ENCODE measurements at regions not wholly inside any gene's neighbourhood (a gene's known extent, or its start where the extent isn't known, plus 50 kb on each side); places are given as distances from the start of the nearest gene placed in this dataset.

DNA sequence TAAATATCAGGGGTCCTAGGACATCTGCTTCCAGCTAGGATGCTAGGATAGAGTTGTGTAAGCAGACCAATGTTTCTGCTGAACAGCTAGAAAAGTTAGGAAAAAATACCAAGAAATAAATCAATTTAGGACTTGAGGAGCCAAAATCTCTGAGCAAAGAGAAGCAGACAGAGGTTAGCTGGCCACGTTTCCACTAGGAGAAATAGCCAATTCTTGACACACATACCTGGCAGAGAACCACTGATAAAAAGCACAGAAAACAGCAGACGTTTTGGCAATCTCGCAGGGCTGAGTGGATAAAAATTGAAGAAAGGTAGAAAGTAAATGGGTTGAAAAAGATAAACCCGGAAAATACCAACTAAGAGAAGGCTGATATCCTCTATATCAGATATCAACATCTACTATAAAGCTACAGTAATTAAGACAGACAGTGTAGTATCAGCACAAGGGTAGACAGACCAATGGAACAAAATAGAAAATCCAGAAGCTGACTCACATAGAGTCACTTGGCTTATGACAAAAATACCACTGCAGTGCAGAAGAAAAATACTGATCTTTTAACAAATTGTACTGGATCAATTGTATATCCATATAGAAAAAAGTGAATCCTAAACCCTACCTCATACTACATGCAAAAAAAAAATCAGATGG, 306.1 kb upstream of the KLHL29 start:
- DNase-seq (ENCODE audit: low spot score): no peak

DNA sequence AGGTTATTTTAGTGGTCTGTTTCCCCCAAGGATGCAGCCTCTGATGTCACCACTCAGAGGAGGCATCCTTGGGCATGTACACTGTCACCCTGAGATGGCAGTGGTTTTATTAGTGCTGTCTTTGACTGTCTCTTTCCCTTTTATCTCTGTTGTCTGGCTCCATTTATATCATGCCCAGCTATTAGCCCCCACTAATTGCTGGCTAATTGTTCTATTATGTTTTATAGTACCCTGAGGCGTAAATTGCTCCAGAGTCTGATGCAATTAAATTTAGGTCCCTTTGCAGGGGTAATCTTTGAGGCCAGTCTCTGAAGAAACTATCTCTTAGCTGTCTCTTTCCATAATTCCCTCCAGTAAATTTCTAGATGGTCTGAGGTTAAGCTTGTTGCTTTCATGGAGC, 301.0 kb upstream of the KLHL29 start:
- DNase-seq (ENCODE audit: low spot score): no peak

DNA sequence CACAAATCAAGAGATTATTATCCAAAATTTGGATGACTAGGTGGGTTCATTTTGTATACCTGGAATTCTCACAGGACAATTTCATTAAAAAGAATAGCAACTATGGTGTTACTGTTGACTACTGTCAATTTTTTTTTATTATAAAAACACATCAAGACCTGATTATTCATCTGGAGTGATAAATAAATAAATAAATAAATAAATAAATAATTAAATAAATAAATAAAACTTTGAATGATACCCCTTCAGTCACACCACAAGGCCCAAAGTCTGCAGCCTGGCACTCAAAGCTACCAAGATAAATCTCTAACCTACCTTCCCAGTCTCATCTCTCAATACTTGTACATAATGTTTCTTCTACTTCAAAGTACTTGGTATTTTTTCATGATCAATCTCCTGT, 294.0 kb upstream of the KLHL29 start:
- DNase-seq (ENCODE audit: low spot score): no peak

- DNase-seq (ENCODE audit: low spot score): no peak
These were observed 293.1 kb upstream of the KLHL29 start for GRCh38 chr2:23091900-23092299.

GRCh38 chr2:23092831-23093230, 292.1 kb upstream of the KLHL29 start:
- no peak for DNase-seq (ENCODE audit: low spot score)

- no peak for DNase-seq (ENCODE audit: low spot score)
These were observed 291.5 kb upstream of the KLHL29 start for GRCh38 chr2:23093513-23093912.

DNA sequence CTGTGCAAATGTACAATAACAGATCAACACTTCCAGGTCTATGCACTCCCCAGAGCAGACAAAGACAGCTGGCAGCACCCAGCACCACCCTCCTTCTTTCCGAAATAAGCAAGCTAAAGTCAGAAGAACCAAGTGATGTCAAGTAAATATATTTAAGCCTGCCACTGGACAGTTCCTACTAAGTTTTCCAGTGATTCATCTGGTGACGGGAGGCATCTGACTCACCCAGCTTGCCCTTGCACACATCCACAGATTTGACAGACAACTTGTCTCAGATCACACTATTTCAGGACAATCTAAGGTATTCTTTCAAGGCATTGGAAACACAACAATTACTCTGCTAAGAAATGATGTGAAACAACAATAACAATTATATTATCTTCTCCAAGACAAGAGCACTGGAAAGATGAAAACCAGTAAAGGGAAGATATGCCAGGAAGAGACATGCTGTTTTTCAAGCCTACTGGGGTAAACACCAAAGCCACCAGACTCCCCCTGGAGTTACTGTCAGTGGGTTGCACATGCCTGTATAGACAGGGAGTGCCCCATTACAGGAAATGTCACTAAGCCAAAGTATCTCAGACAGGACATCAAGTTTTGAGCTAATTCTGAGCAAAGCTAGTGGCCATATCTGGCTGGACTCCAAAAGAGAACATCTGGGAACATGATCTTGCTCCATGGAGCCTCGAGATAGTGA, 287.9 kb upstream of the KLHL29 start:
- no peak for DNase-seq (ENCODE audit: low spot score)

- no peak for DNase-seq (ENCODE audit: low spot score)
These were observed 284.6 kb upstream of the KLHL29 start for GRCh38 chr2:23100406-23100805.

GRCh38 chr2:23106242-23106785, 278.7 kb upstream of the KLHL29 start:
- no peak for DNase-seq (ENCODE audit: low spot score)

- DNase-seq (ENCODE audit: low spot score): peak; percentile 4
These were observed 277.5 kb upstream of the KLHL29 start for GRCh38 chr2:23107327-23107941.

- no peak for DNase-seq (ENCODE audit: low spot score)
These were observed 273.7 kb upstream of the KLHL29 start for GRCh38 chr2:23111263-23111662.

- DNase-seq (ENCODE audit: low spot score): no peak
These were observed 272.5 kb upstream of the KLHL29 start for GRCh38 chr2:23112517-23112916.

DNA sequence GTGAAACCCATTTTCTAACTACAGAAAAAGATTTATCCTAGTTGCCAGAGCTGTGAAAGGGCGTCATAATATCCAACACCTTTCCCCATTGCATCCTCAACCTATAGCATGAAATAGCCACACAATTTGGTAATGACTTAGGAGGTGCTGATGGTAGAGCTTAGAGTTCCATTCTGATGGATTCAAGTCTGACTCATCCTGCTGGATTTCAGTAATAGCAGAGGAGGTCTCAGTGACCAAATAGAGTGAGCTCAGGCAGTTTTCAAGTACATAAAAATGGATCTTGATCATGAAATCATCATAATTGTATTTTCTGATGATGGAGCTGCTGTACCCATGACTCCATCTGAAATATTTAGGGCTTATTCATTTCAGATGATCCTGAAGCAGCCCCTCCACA, 270.7 kb upstream of the KLHL29 start:
- DNase-seq (ENCODE audit: low spot score): no peak

DNA sequence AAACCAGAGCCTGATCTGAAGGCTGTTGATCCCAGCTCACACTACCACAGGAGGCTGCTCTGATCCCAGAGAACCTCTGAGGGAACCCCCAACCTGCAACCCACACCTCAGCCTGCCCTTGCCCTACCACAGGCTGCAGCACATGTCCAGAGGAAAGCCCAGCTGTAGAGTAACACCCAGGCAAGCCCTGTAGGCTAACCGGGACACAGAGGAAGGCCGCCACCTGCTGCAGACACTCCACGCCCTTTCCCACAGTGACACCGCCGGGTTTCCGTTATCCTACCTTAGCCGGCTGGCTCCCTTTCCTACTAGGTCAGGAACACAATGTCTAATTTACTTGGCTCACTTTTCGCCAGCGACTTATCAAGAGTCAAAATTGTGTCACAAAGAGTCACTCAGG, 266.7 kb upstream of the KLHL29 start:
- DNase-seq (ENCODE audit: low spot score): no peak

DNA sequence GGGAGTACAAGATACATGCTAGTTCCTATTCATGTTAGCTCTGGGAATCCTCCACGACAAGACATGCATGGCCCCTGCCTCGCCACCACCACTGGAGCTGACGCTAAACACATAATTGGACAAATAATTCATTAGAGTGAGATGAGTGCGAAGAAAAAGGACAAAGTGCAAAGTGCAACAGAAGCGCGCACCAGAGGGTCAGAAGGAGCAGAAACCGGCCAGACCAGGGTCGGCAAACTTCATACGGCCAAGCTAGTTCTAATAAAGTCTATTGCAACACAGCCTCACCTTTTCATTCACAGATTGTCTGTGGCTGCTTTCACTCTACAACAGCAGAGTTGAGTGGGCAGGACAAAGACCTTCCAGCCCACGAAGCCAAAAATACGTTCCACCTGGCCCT, 266.1 kb upstream of the KLHL29 start:
- DNase-seq (ENCODE audit: low spot score): no peak

DNA sequence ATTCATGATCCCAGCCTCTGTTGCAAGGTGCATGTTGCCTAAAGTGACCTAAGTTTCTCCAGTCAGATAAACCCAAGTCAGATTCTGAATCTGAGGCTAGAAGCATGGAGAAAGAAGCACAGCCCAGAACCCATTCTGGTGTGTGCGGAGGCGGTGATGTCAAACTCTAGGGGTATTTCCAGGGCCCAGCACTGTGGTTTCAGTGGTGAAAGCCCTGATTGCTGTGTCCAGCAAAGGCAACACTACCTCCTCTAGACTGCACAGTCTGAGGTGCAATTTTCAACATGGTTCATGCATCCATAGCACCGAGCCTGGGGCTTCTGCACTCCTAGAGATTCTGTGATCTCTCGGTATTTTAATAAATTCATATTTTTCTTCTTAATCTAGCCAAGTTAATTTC, 264.8 kb upstream of the KLHL29 start:
- no peak for DNase-seq (ENCODE audit: low spot score)

GRCh38 chr2:23121968-23122648, 262.9 kb upstream of the KLHL29 start:
- no peak for DNase-seq (ENCODE audit: low spot score)

DNA sequence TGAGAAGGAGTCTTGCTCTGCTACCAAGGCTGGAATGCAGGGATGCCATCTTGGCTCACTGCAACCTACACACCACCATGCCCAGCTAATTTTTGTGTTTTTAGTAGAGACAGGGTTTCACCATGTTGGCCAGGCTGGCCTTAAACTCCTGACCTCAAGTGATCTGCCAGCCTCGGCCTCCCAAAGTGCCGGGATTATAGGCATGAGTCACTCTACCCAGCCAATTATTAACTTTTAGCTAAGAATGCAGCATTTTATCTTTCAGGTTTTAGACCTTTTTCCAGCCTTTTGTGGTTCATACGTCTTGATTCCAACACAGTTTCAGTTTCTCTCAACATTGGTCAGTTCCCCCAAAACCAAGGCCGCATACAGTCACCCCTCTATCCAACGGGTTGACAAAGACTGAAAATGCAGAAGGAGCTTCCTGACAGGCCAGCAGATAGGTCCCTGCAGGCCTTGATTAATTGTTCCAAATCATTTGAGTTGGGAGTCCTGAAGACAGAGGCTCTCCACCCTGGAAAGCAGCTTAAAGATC, 262.2 kb upstream of the KLHL29 start:
- no peak for DNase-seq (ENCODE audit: low spot score)

- DNase-seq (ENCODE audit: low spot score): no peak
These were observed 261.3 kb upstream of the KLHL29 start for GRCh38 chr2:23123686-23124085.

DNA sequence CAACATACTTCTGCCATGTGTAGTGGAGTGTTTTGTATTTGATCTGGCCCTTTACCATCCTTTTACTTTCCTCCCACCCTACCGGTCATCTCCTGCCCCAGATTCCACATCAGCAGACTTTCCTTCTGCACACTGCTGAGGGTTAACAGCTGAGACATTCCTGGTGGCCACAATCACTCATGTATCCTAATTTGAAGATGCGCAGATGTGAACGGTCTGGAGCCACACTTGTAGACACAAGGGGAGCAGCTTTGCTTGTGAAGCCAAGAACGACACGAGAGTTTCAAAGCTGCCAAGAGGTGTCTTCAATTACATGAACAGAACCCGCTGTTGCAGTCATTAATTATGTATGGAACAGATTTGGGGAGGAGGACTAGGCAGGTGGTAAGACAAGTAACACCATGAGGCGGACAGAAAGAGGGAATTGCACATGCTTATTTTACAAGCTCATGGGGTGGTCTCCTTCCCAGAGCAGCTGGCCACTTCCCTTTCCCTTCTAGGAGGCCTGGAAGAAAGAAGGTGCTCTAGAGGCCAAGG, 260.7 kb upstream of the KLHL29 start:
- DNase-seq (ENCODE audit: low spot score): no peak

DNA sequence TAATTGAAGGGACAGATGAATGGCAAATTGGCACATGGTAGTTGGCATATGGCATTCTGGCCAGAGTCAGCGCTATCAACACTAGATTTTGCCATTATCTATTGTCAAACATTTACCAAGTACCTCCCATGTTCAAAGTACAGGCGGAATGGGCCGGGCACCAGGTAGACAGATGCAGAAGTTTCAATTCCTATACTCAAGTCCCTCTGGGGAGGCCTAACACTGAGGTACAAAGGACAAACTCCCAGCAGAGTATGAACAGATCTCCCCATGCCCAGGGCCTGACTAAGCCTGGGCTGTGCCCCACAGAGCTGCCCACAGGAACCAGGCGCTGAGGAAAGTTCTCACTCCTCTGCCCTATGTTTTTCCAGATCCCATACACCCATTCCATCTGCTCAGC, 257.5 kb upstream of the KLHL29 start:
- no peak for DNase-seq (ENCODE audit: low spot score)

GRCh38 chr2:23128684-23129292, 256.2 kb upstream of the KLHL29 start:
- no peak for DNase-seq (ENCODE audit: low spot score)
